Posterior cingulate gyrus (tissue), 11 donors: ENCODE measurements at regions not wholly inside any gene's neighbourhood (a gene's known extent, or its start where the extent isn't known, plus 50 kb on each side); places are given as distances from the start of the nearest gene placed in this dataset.

Experiments
- DNase-seq, 10 donors: peaks; one replicate each; pipeline versions ENCODE4 v3.0.0 to v3.0.0-alpha.2; 2020 to 2021; ENCODE audit warnings: mixed read lengths in 3 of 10
- intact Hi-C: fragments of 100-400 bp; cut with DNase I; formaldehyde crosslinking; loops from one replicate; pipeline ENCODE4 v1.15.1; 2023

DNA sequence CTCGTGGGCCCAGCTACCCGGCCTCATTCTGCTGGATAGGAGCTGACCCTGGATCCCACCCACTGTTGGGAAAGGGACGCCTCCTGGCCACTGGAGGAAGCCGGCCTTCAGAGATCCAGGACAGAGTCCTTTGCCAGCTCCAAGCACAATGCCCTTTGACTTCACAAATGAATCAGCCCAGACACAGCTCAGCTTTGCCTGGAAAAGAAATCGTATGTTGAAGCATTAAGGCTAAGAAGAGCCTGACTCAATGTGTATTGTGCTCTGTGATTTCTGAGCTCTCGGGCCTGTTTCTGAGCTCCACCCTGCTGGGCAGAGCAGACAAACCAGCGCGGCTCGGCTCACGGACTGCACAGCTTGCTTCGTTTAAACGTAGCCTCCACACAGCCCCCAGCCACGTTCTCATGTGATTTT lies 162.9 kb upstream of the APCDD1 start:
- no peak for DNase-seq
- intact Hi-C loops: no loop called here

DNA sequence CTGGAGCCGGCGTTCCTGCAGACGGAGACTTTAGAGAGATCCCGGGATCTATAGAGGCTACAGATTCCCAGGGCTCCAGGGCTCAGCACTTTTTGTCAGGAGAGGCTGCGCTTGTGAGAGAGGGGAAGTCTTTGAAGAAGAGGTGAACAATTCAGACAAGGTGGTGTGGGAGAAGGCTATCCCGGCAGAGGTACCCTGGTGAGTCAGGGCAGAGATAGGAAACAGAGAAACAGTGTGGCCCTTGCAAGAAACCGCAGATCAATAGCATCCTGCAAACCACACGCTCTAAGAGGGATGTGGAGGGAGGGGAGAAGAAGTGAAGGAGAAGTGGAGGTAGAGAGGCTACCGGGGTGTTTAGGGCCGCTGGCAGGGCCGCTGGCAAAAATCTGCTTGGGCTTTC lies 160.5 kb upstream of the APCDD1 start:
- DNase-seq: no peak
- intact Hi-C loops: no loop called here

DNA sequence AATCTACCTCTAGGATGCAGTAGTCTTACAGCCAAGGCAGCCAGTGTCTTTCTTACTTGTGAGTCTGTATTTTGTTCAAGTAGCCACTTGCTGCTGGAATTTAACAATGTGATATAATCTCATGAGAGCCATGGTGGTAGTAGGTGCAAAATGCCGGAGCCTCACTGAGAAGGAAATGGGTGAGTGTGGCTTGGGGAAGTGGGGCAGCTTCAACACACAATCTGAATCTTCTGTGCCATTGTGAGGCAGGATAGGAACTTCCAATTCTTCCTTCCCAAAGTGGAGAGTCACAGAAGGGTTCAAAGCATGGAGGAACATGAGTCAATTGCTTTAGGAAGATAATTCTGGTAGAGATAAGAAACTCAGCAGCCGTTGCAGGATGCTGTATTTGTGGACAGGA lies 158.7 kb upstream of the APCDD1 start:
- no peak for DNase-seq
- intact Hi-C loops: no loop called here

DNA sequence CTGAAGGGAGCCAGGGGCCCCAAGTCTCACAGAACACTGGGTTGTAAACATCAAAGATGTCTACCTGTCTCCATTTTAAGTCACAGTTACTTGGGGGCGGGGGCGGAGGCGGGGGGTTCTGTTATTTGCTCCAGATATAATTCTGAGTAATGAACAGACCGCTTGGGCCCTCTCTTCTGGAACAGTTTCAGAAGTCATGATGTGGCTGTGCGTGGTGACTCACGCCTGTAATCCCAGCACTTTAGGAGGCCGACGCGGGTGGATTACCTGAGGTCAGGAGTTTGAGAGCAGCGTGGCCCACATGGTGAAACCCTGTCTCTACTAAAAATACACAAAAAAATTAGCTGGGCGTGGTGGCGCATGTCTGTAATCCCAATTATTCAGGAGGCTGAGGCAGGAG lies 157.9 kb upstream of the APCDD1 start:
- intact Hi-C loops: no loop called here
- no peak for DNase-seq

DNA sequence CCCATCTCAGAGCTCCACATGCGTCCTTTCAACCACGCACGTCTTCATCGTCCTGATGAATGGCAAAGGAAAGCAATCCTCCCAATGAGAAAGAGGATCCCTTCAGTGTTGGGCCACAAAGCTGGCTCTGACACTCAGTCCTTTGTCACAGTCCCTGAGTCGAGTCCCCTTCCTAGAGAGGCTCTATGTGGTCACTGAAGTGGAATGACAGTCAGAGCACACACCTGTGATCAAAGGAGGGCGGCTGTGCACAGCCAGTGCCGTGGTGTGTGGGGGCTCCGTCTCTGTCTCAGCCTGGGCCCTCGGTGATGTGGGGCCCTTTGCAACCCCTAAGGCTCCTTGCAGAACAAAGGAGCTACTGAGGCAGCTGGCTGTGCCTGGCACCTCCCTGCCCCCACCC lies 157.3 kb upstream of the APCDD1 start:
- intact Hi-C loops: no loop called here
- no peak for DNase-seq

DNA sequence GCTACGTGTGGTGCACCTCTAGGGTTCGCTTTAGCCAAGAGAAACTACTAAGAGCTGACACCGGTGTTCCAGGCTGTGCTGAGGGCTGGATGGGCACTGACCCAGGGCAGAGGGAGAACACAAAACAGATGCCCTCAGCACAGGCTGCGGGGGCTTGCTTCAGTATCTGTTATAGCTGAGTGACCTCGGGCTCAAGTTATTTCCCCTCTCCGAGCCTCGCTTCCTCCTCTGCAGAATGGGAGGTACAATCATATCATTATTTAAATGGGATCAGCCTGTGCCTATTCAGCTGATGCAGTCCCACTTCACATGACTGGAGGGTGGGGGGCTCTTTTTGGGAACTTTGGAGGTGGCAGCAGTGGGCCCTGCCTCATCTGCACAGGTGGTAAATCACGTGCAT lies 156.1 kb upstream of the APCDD1 start:
- intact Hi-C loops: no loop called here
- no peak for DNase-seq

DNA sequence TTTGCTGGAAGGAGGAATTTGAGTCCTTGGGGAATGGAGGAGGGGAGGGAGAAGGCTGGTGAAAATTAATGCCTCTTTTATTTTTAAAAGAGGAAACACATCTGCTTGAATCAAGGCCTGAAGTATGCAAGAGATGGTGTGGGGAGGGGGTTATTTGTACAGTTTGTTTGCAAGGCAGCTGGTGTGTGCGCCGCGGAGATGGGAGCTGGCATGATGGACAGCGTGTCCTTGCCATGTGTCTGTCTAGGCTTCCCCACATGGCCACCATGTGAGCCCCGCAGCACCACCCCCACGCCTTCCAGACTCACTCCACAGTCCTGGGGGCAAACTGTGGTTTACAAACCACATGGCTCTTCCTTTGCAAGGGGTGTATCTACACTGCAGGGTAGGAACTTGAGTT lies 154.8 kb upstream of the APCDD1 start:
- DNase-seq: no peak
- intact Hi-C loops: no loop called here

DNA sequence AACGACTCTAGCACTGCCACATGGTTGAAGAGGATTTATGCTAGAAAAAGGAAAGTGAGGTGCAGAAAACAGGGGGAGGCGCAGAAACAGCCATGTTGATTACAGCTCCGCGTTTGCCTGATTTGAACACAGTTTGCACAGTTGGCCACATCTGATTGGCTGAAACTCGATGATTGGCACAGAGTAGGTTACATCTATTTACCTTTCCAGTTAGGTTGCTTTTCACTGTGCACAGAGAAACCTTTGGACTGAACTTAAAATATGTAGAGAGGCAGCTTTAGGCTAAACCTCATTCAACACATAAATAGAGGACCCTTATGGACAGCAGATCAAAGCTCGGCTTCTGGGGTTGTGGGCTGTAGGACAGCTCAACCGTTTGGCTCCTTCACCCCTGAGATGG lies 153.7 kb upstream of the APCDD1 start:
- intact Hi-C loops: no loop called here
- DNase-seq: no peak

DNA sequence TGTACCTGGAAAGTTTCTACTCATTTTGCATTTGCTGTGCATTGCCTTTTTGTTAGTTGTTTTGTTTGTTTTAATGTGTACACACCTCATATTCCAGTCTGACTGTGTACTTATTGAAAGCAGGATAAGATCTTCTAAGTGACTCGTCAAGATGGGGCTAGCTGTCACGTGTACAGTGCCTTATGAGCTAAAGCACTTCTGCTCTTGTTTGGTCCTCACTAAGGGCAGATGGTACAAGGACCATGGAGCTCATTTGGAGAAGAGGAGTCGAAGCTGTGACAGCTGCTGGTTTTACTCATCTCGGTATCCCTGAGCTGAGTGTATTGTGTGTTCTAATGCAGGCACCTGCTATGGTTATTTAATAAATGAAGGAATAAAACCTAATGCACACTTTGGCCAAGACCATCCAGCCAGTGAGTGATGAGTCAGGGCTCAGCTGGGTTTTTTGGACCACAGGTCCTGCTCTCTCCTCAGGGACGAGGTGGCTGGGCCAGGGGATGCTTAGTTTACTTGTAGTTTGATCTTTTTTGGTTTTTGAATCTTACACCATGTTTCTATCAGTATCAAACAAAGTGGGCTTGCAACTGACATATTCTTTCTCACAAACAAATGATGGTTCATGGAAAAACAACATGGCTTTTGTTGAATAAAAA lies 152.5 kb upstream of the APCDD1 start:
- intact Hi-C loops: no loop called here
- DNase-seq: no peak

DNA sequence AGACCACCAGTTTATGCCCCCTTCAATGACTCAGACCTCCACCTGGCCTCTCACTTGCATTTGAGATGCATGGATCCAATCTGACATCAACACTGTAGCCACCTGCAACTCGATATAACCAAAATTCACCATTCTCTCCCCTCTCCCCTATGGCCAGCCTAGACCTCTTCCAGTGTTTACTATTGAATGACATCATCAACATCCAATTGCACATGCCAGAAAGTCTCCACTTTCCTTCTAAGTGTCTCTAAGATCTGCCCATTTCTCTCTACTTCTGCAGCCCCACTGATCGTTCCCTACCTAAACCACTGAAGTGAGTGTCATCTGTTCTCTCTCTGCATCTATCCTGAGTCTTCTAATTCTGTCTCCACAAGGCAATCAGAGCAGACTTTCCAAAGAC lies 151.3 kb upstream of the APCDD1 start:
- DNase-seq: no peak
- intact Hi-C loops: no loop called here

DNA sequence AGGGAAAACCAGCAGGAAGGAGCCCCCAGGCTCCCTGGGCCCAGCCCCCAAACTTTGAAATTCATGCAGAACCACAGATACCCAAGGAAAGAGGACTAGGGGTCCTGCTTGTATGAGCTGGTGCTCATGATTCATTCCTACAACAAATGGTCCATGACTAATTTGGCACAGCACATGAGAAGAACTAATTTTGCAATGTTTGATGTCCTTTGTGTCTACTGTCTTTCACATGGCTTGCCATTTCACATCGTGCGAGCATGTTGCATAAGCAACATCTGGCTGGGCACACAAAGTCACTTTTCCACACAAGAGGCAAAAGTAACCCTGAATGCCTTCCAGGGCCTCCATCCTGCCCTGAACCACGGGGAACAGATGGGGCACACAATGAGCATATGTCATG lies 149.6 kb upstream of the APCDD1 start:
- intact Hi-C loops: no loop called here
- no peak for DNase-seq

DNA sequence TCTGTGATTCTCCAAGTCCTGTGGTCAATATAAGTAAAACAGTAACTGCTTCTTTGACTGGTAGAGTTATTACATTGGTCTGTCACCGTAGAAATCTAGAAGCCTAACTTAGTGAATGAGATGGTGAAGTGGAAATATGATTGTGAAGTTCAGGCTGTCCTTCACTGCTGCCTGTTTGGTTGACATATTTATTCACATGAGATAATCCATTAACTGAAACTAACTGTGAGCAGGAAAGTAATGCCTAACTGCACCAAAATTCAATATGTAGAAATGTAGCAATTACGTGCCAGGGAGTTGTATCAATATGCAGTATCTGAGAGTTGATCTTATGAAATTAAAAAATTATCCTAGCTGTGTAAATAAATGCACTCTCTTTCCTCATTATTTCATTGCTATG lies 147.7 kb upstream of the APCDD1 start:
- intact Hi-C loops: no loop called here
- DNase-seq: no peak

DNA sequence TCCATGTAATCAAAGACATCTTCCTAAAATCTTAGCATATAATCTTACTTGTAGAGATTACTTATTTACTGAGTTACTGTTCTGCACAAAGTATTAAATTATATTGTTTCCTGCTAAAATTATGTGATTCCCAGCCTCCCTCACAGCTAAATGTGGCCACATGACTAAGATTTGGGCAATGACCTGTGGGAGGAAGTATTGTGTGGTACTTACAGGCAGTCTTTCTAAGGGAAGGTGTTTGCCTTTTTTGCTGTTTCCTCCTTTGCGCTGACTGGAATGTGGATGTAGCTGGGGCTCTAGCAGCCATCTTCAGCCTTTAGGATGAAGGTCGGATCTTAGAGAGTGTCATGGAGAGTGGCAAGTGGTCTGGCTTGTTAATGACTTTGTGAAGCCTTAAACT lies 146.3 kb upstream of the APCDD1 start:
- intact Hi-C loops: no loop called here
- no peak for DNase-seq

DNA sequence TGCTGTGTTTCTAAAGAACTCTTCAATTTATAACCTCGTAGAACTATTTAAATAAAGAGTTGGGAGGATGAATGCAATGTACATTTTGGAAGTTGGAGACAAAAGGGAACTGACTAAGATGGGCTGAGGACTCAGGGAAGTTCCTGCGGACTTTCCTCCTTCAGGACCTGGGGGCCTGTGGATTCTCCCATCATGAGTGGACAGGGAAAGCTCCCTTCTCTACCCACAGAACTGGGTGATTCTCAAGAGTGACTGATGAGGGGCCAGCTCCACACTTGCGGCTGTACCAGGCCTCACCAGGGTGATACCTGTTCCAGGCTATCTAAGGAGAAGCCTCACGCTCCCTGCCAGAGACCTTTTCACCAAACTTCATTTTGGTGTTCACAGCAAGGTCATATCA lies 143.8 kb upstream of the APCDD1 start:
- intact Hi-C loops: no loop called here
- DNase-seq: no peak

DNA sequence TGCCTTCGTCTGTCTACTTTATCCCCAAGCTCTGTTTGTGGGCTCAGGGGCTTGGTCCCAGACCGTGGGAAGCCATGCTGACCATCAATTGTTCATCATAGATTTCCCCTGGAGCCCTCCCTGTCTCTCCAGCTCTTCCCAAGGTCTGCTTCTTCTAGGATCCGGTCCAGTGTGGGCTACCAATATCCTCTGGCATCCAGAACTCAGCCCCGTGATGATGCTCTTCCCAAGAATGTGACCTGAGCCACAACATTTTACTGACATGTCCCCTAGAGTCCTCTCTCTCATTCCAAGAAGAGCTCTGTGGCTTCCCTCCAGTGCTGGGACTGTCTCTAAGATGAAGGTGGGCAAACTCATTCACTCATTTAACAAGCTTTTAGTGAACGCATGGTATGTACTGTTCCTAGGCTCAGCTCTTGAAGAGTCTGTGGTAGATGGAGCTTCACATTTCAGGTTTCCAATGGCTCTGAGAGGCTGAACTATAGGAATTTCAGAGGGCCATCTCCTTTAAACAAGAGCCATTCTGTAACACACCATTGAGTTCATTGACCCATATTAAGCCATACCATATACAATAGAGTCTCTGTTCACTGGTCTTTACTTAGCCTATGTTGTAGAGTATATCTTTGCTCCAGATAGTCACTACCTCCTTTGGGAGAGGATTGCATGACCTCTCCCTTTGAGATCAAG lies 142.0 kb upstream of the APCDD1 start:
- intact Hi-C loops: no loop called here
- DNase-seq: peak in 1 of 10 donors; percentile 5

DNA sequence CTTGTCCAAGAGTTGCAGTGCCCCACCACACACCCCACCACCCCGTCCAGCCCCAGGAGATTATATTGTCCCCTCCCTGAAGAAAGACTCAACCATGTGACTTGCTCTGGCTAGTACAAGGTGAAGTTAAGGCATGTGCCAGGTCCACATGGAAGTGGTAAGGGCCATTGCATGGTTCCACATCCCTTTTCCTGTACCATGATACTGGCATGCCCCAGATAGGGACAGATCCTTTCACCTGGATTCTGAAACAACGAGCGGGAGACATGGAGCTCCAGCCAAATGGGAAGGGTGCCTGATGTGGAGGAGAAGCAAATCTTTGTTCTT lies 141.5 kb upstream of the APCDD1 start:
- DNase-seq: no peak
- intact Hi-C loops: no loop called here

DNA sequence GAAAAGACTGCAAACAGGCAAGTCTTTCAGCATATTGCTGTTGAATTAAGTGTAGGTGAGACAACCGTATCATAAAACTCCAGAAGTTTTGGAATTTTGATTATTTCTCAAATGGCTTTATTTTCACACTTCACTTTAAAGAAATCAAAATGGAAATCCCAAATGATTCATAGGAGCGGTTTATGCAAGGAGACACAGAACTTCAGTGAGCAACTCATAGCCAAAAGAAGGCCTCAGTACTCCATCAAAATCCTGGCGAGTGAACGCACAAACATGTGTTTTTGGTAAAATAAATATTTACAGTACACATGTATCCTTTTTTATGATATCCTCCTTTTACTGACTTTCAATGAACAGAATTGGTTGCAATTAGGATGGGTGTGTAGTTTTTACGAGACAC lies 140.4 kb upstream of the APCDD1 start:
- DNase-seq: no peak
- intact Hi-C loops: no loop called here

DNA sequence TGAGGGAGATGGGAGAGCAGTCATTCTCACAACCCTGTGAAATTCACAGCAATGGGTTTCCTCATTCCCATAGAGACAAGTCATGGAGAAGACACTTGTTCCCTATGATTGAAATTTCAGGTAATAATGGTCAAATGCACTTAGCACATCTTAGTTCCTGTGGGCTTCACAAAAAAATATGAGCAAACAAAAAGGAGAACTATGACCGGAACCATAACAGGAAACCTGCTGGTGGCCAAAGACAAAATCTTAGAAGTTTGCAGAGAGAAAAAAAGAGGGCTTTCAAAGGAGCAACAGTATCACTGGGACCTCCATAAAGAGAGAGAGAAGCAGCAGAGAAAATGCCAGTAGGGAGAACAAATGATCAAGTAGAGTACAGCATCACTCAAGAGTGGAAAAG lies 138.9 kb upstream of the APCDD1 start:
- intact Hi-C loops: no loop called here
- no peak for DNase-seq

DNA sequence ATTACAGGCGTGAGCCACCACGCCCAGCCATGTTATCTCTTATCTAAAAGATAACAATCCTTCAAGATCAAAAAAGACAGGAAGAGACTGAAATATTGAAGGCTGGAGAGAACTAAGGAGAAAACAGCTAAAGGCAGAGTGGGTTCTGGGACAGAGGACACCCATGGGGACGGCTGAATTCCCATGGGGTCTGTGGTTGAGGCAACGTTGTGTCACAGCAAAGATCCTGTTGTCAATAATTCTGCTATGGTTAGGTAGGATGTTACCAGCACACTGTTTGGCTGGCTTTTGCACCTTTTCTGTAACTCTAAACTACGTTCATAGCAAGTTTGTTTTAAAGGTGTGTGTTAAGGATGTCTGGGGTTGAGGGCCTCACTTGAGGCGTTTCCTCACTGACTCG lies 137.7 kb upstream of the APCDD1 start:
- DNase-seq: no peak
- intact Hi-C loops: no loop called here

DNA sequence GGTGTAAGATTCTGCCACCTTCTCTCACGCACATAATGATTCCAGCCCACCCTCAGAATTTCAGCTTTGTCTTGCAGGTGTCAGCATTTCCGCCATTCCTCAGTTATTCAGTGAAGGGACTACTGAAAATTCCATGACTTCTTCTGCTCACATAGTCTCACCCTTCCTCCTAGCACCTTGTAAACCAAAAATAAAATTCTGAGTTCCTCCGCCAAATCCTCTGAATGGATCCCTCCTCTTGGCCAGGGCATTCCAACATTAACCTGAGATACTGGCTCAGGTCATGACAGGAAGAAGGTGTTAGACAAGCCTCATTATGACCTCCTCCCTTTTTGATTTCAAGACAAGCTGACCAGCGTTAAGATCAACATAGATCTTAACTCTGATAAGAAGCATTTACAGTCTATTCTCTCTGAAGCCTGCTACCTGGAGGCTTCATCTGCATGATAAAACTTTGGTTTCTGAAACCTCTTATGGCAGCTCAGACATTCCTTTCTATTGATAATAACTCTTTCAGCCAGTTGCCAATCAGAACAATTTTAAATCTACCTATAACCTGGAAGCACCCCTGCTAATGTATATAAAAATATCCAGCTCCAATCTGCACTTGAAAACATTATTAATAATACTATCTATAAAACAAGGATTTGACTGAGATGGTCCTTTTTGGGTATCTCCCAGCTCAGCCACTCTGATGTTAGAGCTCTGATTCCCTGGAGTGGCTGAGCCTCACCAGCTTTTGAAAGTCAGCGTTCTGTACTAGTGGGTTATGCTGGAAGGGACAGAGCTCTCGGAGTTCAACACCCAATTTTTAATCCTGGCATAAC lies 136.4 kb upstream of the APCDD1 start:
- intact Hi-C loops: no loop called here
- DNase-seq: no peak

DNA sequence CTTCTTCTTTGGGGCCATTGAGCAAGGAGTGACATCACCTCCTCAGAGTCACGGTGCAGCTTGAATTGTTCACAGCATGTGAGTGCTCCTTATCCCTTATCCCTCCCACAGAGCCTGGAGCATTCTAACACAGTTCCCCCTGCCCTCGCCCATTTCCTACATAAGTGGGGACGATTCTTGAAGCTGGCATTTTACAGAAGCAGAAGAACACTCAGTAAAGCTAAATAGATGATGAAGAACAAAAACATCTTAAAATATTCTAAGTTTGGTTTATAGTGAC lies 135.8 kb upstream of the APCDD1 start:
- intact Hi-C loops: no loop called here
- no peak for DNase-seq

DNA sequence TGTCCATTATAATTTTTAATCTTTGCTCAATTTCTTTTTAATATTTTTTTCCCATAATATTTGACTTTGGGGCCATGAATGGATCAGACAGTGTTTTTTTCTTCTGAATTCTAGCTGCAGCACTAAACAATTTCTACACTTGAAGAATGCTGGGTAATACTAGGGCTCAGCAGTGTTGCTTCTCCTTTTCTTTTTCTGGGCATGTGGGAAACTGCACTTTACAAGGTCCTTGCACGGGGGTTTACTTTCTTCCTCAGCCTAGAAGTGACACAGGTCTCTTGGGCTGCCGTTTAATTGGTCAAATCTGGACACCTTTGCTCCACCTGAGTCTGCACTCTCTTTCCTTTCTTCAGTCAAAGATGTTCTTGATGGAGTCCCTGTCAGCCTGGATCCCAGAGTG lies 135.4 kb upstream of the APCDD1 start:
- intact Hi-C loops: no loop called here
- DNase-seq: no peak
